Large intestine (tissue), 3 donors: ENCODE measurements at regions not wholly inside any gene's neighbourhood (a gene's known extent, or its start where the extent isn't known, plus 50 kb on each side); places are given as distances from the start of the nearest gene placed in this dataset.

Experiments
- DNase-seq, 2 donors: peaks; one replicate each; pipeline versions ENCODE4 v3.0.0 to v3.0.0-alpha.2; 2013
- H3K27ac ChIP-seq: one replicate; pipeline ENCODE4 v1.5.1; 2013; ENCODE audit warnings: low read length
- H3K27me3 ChIP-seq: 2 replicates; pipeline ENCODE4 v1.6.1; 2013; ENCODE audit warnings: low read length; ENCODE audit not compliant: control insufficient read depth, insufficient read depth
- H3K36me3 ChIP-seq: 2 replicates; pipeline ENCODE4 v1.6.1; 2013; ENCODE audit warnings: low read length; ENCODE audit not compliant: control insufficient read depth, insufficient read depth
- H3K4me1 ChIP-seq: one replicate; pipeline ENCODE4 v1.6.1; 2013; ENCODE audit warnings: low read length; ENCODE audit not compliant: control insufficient read depth, insufficient read depth
- H3K4me3 ChIP-seq: one replicate; pipeline ENCODE4 v1.5.1; 2013; ENCODE audit warnings: low read length
- H3K9me3 ChIP-seq: one replicate; pipeline ENCODE4 v1.6.1; 2013; ENCODE audit warnings: mild to moderate bottlenecking, low read depth, low read length, moderate library complexity; ENCODE audit not compliant: control insufficient read depth
- WGBS: methylation state at CpG from one replicate; pipeline ENCODE4 v1.1.5; 2013; ENCODE audit warnings: low lambda C conversion rate; ENCODE audit not compliant: insufficient coverage; 5-methylcytosine and 5-hydroxymethylcytosine counted together

DNA sequence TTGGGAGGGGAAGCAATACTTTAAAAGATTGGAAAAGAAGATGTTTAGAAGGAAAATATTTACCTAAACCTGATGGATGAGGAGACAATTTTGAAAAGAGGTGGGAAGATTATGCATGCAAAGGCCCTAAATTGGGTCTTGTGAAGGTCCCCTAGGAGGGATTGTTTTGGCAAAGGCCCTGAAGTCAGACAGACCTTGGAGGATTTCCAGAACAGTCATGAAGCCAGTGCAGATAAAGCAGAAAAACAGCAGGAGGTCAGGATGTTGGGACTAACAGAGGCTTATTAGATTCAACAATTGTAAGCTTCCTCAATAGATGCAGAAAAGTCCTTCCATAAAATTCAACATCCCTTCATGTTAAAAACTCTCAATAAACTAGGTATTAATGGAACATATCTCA is 361.0 kb upstream of the CDH6 start:
- H3K36me3 ChIP-seq: no peaks in the 10 kb centered on the region
- DNase-seq: no peak

DNA sequence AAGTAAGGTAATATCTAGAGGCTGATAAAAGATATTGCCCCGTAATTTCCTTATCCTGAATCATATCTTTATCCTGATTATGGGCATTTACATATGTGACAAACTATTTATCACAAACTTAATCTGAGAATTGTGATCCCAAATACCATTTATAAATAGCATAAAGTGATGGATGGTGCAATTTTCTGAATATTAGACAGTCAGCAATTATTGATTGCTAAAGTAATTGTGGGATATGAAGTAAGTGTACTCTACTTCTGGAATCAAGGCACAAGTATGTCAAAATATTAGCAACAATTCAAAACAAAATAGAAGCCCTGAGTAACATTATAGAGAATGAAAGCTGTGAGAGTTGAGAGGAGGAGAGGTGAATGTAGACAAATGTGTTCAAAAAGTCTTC is 361.9 kb upstream of the CDH6 start:
- no peaks in the 10 kb centered on the region for H3K27me3 ChIP-seq
- no peak overlapping the region for H3K4me3 ChIP-seq
- H3K36me3 ChIP-seq: no peaks in the 10 kb centered on the region
- 100% methylated on average over 1 of the region's 1 CpG for WGBS
- H3K9me3 ChIP-seq: no peaks in the 10 kb centered on the region
- H3K27ac ChIP-seq: no peak overlapping the region
- no peak for DNase-seq
- H3K4me1 ChIP-seq: no peaks in the 10 kb centered on the region

More for the DNA sequence above, 361.0 kb upstream of the CDH6 start:
- no peaks in the 10 kb centered on the region for H3K4me1 ChIP-seq
- H3K27ac ChIP-seq: no peak overlapping the region
- H3K9me3 ChIP-seq: no peaks in the 10 kb centered on the region
- no peak overlapping the region for H3K4me3 ChIP-seq
- no peaks in the 10 kb centered on the region for H3K27me3 ChIP-seq

DNA sequence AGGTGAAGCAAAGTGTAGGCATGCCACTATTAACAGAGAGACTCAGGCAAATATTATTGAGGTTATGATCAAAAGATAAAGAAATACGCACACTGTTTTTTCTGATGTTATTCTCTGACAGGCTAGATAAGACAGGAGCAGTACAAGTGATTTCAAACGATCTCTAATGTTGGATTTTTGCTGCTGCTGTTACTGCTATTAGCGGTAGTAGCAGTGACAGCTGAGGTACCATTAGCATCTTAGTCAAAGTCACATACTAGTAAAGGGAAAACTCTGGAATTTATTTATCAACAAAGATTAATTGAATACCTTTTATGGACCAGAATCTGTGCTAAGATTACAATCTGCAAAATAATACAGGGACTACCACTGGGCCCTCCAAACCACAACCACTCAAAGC is 362.4 kb upstream of the CDH6 start:
- 60% methylated on average over 1 of the region's 3 CpGs for WGBS
- no peak overlapping the region for H3K4me3 ChIP-seq

DNA sequence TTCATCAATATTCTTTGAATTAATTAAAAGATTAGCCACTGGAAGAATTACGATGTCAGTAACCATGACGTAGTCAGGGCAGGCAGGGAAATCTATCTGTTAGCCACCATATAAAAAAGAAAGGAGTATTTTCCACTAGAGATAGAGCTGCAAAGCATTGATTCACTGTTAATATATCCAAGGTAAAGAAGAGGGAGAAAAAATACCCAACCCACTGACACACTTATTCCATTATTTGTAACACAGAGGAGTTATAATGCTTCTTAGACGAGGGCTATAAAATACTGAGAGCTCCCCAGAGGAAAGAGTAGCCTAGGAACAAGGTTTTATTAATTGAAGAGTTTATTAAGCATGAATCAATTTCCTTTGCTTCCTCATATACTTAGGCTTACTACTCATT is 382.2 kb upstream of the CDH6 start:
- Histone ChIP-seq H3K36me3 (no peaks in the 10 kb centered on the region), H3K27ac (no peak overlapping the region), H3K4me1 (no peaks in the 10 kb centered on the region), H3K9me3 (no peaks in the 10 kb centered on the region), H3K27me3 (no peaks in the 10 kb centered on the region), H3K4me3 (no peak overlapping the region)
- no CpG with 5 or more reads among the region's 3 CpGs for WGBS
- no peak for DNase-seq

More for the DNA sequence above, 362.4 kb upstream of the CDH6 start:
- no peak for DNase-seq
- Histone ChIP-seq H3K9me3 (no peaks in the 10 kb centered on the region), H3K27ac (no peak overlapping the region), H3K4me1 (no peaks in the 10 kb centered on the region), H3K36me3 (no peaks in the 10 kb centered on the region), H3K27me3 (no peaks in the 10 kb centered on the region)

DNA sequence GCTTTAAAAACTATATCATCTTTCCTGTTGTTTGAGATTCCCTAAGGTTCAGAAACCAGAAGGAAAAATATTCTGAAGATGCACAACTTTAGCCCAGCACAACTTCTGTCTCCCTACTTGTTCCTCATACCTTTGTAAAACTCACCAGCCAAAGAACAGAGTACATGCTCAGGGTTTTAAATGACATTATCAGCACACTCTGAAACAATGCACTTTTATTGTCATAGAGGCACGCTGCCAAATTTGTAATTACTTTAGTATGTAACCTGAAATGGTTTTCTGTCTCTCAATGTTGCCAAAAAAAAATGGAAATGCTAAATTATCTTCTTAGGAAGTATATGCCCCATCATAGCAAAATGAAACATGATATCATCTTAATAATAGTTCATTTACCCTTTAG is 383.6 kb upstream of the CDH6 start:
- Histone ChIP-seq H3K27me3 (no peaks in the 10 kb centered on the region), H3K4me3 (no peak overlapping the region), H3K27ac (no peak overlapping the region), H3K36me3 (no peaks in the 10 kb centered on the region), H3K9me3 (no peaks in the 10 kb centered on the region), H3K4me1 (peaks cover under 1% of the 10 kb centered on the region)
- no peak for DNase-seq
- 67% methylated on average over 1 of the region's 1 CpG for WGBS

DNA sequence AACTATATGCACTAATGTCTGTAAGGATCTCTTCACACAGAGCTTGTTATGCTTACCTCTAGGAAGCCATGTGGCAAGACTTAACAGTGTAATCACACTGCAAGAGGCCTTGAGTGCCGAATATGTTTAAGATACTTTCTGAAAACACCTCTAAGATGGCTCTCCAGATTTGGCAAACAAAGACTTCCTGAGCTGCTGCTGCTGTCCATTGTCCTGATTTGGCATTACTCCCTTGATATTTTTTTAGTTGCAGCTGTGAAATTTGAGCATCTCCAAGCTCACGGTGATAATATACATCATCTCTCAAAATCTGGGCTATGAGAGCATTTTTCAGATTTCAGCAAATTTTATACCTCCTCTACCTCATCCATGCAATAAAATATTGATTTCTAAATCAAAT is 384.5 kb upstream of the CDH6 start:
- Histone ChIP-seq H3K4me1 (peaks cover 4% of the 10 kb centered on the region), H3K4me3 (no peak overlapping the region), H3K27me3 (no peaks in the 10 kb centered on the region), H3K9me3 (no peaks in the 10 kb centered on the region), H3K27ac (no peak overlapping the region), H3K36me3 (no peaks in the 10 kb centered on the region)
- no CpG with 5 or more reads among the region's 2 CpGs for WGBS
- no peak for DNase-seq

DNA sequence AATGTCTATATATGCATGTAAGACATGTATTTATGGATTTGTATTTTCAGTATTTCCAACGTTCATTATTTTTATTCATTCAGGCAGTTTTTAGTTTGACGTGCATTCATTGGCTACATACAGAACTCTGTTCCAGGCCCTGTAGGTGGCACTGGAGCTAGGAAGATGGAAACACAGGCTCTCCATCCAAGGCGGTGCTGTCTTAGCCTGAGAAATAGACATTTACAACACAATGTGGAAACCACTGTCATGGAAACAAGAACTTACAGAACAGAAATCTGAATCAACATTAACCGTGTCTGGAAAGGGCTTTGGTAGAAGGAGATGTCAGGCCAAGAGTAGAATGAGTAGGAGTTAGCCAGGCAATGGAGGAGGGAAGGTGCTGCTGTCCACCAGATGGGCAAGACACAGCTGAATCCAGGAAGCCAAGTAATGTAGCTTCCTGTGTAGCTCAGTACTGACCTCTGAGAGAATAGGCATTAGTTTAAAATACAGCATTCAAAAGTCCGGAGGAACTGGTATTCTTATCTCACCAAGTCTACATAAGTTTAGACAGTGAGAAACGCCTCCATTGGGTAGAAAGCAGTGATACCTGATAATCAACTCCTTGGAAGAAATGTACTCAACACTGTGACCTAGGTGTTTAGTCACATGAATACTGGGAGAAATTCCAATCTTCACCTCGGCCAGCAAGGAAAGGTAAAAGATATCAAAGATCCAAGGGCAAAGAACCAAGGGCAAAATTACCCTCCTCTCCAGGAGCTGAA is 388.6 kb upstream of the CDH6 start:
- no peak overlapping the region for H3K27ac ChIP-seq
- H3K4me1 ChIP-seq: peaks cover 4% of the 10 kb centered on the region
- no peaks in the 10 kb centered on the region for H3K36me3 ChIP-seq
- no peak overlapping the region for H3K4me3 ChIP-seq
- DNase-seq: peak; percentile 20 to 63
- no peaks in the 10 kb centered on the region for H3K9me3 ChIP-seq
- WGBS: no CpG with 5 or more reads among the region's 7 CpGs
- H3K27me3 ChIP-seq: no peaks in the 10 kb centered on the region

DNA sequence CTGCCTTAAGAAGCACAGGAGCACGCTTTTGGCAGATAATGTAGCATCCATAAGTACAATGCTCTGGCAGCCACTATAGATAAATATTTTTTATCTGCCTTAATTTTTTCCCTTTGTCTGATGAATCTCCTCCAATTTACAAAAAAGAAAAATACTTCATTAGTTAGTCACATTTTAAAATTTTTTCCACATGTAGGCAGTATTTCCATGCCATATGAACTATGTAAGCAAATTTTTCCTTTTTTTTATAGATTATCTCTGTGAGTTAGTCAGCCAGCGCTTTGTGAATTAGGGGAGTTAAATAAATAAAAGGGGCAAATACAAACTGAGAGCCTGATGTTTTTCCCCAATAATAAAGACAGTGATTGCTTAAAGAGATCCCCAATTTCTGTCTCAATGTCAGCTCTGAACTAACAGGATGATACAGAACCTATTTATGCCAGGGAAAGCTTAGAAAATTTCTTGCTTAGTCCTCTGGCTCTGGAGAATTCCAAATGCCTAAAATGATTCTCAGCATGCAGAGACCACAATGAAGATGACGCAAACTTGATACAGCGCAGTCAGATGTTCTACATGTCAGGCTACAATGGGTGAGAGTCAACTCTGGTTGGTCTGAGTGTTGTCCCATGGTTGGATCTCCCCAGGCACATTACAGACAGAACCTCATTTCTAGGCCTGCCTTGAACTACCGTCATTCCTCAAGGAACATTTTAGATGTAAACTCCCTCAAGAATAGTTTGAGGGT is 390.4 kb upstream of the CDH6 start:
- H3K27ac ChIP-seq: no peak overlapping the region
- H3K36me3 ChIP-seq: no peaks in the 10 kb centered on the region
- H3K27me3 ChIP-seq: no peaks in the 10 kb centered on the region
- DNase-seq: no peak
- 90% methylated on average over 2 of the region's 5 CpGs for WGBS
- H3K4me1 ChIP-seq: peaks cover 4% of the 10 kb centered on the region
- no peak overlapping the region for H3K4me3 ChIP-seq
- no peaks in the 10 kb centered on the region for H3K9me3 ChIP-seq

DNA sequence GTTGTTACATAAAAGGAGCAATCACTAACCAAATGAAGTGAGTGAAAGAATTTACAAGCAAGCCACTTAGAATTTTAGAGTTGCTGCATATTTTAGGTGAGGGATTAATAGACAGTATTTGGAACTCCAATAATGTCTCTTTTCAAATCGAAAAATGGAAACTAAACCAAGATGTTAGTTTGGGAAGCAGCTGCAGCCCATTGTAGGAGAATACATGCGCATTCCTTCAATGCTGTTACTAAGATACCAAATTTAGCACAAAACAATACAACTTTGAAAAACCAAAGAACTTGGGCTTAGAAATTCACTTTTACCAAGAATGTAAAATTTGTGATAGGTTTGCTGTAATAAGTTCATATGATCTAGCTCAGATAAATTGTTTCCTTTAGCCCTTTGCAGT is 411.8 kb upstream of the CDH6 start:
- no peaks in the 10 kb centered on the region for H3K27me3 ChIP-seq
- H3K27ac ChIP-seq: no peak overlapping the region
- 63% methylated on average over 1 of the region's 2 CpGs for WGBS
- H3K4me3 ChIP-seq: no peak overlapping the region
- H3K36me3 ChIP-seq: no peaks in the 10 kb centered on the region
- DNase-seq: no peak
- no peaks in the 10 kb centered on the region for H3K9me3 ChIP-seq
- no peaks in the 10 kb centered on the region for H3K4me1 ChIP-seq

DNA sequence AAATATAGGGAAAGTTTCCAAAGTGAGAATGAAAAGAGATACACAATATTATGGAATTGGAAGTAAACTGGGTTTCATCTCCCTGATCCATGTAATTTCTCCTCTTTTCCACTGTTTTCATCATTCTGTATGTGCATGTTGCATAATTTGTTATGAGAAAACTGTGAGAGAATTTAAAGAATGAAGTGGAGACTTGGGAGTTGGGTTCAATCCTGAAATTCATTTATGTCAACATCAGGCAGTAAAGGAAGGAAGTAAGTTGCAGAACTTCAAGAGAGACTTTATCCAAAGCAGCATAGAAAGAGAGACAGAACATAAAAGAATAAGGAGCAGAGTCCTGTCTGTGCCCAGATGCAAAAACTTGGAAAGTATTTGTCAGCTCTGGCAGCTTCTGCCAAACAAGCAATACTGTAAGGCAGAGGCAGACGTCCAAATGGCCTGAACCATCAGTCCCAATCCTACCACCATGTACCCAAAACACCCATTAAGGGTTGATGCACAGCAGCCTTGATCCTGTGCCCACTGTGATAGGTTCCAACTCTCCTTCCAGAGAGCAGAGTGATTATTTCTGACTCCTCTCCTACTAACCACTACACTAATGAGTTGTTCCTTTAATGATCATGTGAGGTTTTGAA is 425.3 kb upstream of the CDH6 start:
- Histone ChIP-seq H3K9me3 (no peaks in the 10 kb centered on the region), H3K27ac (no peak overlapping the region), H3K4me1 (no peaks in the 10 kb centered on the region), H3K36me3 (no peaks in the 10 kb centered on the region), H3K27me3 (no peaks in the 10 kb centered on the region), H3K4me3 (no peak overlapping the region)
- DNase-seq: no peak
- no CpG with 5 or more reads among the region's 1 CpG for WGBS
